HG02885 (cell line): ENCODE measurements at regions not wholly inside any gene's neighbourhood (a gene's known extent, or its start where the extent isn't known, plus 50 kb on each side); places are given as distances from the start of the nearest gene placed in this dataset.
A peak's percentile ranks its signal among the peaks of the same experiment; 100 is the strongest.
"Not testable (repeated sequence)": the region's sequence is repeated elsewhere in the genome, so short reads cannot be mapped to it uniquely, and the experiment has no call there.

ENCODE experiments used
- ATAC-seq: cut with Tn5 transposase; IDR thresholded peaks from one replicate; pipeline ENCODE4 v1.9.1; 2021; ENCODE audit warnings: mild to moderate bottlenecking; ENCODE audit not compliant: unreplicated experiment, poor library complexity

DNA sequence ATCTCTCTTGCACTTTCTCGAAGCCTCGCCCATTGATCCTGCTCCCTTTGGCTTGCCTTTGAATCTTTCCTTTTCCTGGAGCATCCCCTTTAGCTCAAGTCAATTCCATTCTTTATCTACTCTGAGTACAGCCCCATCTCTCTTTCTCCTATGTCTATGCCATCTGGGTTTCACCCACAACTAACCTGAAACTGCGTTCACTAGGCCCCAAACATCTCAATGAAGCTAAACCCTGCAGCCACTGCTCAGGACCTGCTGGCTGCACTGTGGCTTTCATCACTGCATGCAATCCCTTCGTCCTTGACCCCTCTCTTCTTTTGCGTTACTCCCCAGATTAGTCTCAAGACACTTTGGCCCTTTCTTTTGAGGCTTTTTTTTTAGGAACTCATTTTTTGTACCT, 81.6 kb upstream of the CYRIA start:
- no peak for ATAC-seq

DNA sequence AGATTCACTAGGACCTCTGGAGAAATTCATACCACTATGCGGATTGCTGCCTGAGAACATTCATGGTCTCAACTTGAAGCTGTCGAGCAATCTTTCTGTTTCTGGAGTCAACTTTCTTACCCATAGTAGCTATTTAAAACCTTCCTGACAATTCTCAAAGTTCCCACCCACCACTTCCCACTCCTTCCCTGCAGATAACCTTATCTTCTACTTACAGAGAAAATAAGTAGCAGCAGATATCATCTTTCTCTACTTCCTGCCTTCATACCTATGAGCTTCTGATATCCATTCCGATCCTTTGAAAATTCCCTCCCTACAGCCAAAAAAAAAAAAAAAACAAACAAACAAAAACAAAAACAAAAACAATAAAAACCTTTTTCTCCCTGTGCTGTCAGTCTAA, 81.2 kb upstream of the CYRIA start:
- ATAC-seq: no peak

DNA sequence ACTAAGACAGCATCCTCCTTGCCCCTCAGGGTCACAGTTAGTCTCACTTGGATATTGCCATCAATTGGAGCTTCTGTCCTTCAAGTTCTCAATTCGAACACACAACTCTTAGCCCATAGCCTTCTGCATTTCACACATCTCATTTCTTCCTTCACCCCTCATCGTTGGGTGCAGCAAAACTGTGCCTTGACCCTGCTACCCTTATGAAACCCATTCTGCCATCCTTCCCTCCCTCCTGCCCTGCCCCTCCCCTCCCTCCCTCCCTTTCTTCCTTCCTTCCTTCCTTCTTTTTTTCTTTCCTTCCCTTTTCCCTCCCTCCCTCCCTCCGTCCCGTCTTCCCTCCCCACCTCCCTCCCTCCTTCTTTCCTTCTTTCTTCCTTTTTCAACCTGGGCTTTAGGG, 80.7 kb upstream of the CYRIA start:
- ATAC-seq: no peak

DNA sequence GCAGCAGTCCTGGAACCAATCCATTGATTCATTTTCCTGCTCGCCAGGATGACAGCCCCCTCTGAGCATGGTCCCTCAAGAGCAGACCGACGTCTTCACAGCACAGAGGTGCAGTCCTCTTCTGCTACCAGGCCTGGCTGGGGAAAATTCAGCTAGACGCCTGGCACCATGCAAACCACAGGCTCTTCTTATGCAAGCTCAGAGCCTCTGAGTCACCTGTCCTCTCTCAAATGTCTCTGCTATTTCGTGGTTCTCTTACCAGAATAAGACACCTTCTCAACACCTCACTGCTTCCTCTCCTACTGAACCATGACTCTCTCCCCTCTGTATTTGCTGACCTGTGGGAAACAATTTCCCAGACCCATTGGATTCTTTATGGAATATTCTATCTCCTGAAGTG, 79.8 kb upstream of the CYRIA start:
- no peak for ATAC-seq

DNA sequence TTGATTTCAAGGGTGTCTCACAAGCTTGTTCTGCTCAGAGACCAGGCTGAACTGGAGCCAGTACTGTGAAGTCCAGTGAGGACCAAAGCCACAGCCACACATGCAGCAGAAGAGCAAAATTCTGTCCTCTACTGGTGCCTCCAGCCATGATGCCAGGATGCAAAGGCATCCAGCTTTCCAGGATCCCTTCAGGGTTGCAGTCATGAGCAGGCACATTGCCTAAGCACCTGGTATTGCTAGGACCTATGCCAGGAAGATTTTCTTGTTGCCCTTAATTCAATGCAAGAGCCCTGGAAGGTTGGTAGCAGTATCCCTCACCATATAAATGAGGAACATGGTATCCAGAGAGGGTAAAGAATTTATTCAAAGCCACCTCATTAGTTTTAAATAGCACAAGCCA, 78.9 kb upstream of the CYRIA start:
- no peak for ATAC-seq

DNA sequence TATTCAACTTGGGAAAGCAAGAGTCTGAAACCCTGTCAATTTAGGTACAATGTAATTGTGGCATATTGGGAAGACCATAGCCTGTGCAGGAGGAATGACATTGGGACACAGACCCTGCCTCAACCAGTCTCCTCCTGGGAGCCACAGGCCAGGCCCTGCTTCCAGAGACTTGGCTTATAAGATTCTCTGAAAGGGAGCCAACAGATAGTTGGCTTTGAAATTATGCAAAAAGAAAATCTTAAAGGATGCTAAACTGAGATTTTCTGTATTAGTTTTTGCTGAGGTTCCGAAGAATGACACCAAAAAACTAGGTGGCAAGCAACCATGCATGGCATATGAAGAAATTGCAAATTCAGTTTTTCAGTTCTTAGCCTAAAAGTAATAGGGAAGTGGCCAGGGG, 76.4 kb upstream of the CYRIA start:
- ATAC-seq: no peak

DNA sequence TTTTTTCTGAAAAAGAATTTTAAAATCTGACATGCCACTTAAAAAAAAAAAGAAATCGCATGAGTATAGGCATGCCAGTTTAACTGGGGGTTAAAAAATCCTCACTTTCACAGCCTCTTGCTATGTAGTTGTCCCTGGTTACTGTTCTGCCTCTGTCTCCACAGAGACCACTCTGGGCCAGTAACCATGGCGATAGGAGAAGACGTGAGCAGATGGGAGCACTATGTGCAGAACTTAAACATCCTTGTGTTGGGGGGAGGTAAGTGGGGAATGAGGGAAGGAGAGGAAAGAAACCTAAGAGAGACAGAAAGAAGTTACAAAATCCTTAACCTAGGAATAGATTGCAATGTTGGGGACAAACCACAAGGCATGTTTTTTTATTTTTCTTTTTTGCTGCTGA, 75.9 kb upstream of the CYRIA start:
- ATAC-seq: no peak

DNA sequence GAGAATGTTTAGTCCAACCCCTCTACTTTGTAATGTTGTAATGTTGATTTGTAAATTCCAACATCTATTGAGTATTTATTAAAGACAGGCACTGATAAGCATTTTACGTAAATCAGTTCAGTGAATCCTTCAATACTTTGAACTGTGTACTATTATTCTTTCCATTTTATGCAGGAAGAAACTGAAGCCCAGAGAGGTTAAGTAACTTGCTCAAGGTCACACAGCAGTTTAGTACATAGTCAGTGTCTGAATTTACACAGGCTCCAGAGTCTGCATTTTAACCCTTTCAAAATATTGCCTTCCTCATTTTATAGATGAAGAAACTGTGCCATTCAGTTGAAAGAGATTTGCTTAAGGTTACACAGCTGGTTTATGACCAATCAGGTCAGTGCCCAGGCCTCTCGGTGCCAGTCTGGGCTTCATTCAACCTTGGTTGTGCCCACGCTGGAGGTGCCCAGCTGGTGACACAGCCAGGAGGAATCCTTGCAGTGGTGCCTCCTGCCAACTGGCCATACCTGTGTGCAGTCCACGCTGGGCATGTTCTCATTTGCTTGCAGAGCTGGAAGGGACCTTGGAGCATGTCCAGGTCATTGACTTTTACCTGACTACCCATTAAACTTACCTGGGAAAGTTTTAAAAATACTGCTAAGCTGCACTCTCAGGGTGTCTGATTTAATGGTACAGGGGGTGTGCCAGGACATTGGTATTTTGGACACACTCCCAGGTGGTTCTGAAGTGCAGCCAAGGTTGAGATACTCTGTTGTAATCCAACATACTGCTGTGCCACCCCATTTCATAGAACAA, 74.3 kb upstream of the CYRIA start:
- no peak for ATAC-seq

DNA sequence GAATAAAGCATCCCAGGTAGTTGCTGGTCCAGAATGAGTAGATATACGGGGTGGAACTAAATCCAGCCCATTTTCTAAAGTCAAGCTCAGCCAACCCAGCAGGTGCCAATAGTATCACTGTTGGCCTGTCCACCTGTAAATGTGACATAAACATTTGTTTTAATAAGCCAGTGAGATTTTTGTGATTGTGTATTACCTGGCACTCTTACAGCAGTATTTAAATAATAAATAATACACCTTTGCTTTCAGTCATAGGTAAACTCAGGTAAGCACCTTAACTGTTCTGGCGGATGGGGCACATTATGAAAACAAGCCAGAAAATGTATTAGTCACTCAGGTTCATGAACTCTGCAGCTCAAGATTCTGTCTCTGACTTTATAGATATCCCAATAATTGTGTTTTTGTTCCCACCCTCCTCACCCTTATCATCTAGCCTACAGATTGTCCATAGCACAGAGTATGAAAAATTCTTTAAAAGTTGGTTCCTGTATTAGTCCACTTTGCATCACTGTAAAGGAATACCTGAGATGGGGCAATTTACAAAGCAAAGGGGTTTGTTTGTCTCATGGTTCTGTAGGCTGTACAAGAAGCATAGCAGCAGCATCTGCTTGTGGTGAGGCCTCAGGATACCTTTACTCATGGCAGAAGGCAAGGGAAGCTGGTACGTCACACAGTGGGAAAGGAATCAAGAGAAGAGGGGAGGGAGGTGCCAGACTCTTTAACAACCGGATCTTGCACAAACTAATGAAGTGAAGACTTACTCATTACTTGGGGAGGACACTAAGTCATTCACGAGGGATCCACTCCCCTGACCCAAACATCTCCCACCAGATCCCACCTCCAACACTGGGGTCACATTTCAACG, 73.0 kb upstream of the CYRIA start:
- no peak for ATAC-seq

DNA sequence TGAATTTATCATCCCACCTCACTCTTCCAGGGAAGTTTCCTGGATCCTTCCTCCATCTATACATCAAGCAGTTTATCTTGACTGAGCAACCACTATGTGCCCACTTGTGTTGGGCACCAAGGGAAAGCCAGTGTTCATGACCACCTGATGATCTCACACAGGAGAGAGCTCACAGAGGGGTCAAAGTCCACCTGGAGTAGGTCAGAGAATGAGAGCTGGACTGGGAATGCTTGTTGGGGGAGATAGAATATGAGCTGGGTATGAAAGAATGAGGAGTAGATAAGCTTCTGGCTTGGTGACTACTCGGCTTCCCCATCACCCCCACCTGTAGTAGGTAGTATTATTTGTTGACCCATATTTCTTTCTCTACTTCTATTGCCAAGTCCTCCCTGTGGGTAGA, 72.2 kb upstream of the CYRIA start:
- ATAC-seq: no peak

DNA sequence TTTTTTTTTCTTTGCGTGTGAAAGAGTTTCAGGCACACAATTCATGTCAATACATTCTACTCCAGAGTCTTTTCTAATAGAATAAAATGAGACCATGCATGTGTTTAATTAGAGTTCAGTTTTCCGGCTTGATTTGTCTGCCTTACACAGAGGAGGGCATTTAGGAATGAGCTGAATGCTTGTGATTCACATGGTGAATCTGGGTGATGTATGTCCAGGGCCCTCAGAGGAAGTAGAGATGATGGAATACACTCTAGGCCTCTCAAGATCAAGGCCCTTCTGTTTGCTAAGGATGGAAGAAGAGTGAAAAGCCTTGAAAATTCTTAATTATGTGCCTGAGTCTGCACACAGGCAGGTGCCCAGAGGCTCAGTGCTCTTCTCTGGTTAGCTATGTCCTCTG, 71.0 kb upstream of the CYRIA start:
- ATAC-seq: no peak

DNA sequence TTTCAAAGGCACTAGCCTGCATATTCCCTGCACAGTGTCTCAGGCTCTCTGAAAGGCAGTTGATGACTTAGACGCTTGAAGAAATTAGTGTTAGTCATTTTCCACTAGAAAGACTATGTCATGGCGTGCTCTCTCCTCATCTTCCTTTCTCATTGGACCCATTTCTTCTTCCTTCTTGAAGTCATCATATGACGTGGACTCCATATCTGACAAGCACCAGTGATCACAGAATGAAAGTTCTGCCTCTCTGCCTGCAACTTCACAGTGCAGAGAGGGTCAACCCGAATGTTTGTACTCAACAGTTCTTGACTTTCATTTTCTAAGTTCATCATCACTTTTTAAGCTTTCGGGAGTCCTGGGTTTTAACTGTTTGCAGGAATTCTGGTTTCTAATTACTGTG, 63.7 kb upstream of the CYRIA start:
- peak; percentile 75 for ATAC-seq

DNA sequence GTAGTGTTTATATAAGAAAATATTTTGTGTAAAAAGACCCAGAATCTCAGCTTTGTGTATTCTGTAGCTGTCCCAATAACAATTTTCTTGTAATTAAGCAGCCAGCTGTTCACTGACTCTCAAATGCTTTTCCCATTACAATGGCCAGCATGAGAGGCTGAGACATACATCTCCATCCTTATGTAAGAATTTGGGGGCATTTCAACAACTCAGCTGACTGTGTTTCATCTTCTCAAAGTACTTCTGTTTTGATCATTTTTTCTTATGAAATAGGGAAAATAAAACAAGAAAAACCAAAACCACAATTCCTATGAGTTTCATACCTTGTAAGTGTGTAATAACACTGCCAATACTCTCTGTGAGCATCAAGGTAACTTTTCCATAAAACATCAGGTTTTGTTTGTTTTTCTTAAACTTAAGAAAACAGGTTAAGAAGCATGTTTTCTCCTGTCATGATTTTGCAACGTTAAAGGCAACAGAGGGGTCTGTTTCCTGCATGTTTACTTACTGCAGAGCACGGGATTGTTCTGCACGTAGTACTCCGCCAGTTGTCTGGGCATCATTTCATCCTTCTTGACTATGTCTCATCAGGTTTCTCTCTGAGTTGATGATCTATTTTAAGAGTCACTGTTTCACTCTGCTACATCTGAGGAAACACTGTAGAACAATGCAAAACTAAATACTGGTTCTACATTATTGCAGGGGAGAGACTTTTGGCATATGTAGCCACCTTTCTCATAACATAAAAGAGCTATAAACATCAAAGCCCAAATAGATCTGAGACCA, 62.9 kb upstream of the CYRIA start:
- ATAC-seq: peak; percentile 86

DNA sequence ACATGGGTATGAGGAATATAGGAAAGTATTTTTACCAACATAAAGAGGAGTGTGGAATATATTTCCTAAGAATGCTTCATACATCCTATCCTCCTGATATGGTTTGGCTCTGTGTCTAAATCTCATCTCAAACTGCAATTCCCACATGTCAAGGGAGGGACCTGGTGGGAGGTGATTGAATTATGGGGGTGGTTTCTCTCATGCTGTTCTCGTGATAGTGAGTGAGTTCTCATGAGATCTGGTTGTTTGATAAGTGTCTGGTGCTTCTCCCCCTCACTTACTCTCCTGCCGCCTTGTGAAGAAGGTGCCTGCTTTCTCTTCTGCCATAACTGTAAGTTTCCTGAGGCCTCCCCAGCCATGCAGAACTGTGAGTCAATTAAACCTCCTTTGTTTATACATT, 62.2 kb upstream of the CYRIA start:
- not testable (repeated sequence) for ATAC-seq

DNA sequence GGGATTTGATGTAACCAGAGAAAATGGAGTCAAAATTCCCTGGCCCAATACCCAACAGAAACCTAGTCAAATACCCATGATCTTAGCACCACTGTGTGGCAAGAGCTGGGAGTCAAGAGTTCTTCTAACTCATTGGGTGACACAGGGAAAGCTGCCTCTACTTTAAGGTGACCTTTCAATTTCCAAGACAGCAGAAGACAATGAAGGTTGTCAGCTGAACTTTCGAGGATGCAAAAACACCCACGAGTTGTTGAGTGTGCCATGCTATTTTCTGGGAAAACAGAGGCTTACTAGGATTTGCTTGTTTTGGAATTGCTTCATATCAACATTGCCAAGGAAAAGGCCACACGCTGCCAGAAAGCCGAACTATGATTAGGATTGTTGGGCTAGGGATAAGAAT, 61.6 kb upstream of the CYRIA start:
- no peak for ATAC-seq

DNA sequence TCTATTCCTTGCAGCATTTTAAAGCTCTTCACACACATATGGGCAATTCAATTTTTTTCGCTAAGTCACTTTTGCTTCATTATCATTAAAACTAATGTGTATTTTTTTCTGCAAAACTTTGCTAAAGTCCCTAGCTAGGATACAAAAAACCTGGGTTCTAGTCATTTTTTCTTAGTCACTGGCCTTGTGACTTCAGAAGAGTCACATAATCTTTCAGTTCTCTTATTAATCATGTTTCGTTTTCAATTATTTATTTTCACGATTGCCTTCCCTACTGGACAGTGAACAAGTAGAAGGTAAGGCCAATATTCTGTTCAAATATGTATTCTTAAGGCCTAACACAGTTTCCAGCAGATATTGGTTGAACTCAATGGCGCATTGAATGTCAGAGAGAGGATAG, 60.9 kb upstream of the CYRIA start:
- peak; percentile 23 for ATAC-seq

DNA sequence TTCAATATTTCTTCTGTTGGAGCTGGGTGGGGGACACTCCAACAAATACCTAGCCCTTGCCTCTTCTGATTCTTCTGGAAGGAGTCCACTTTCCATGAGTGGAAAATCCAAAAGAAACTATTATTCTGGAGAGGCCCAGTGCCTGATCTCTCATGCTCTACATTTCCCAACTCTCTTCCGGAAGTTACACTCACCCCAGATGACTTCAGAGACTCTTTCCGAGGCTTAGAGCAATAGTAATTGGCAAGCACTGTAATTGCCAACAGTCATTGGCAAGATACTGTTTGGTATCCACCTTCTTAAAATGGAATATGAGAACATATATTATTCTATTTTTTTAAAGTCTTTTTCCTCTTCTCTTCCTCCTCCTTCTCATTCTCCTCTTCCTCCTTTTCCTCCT, 60.5 kb upstream of the CYRIA start:
- no peak for ATAC-seq

DNA sequence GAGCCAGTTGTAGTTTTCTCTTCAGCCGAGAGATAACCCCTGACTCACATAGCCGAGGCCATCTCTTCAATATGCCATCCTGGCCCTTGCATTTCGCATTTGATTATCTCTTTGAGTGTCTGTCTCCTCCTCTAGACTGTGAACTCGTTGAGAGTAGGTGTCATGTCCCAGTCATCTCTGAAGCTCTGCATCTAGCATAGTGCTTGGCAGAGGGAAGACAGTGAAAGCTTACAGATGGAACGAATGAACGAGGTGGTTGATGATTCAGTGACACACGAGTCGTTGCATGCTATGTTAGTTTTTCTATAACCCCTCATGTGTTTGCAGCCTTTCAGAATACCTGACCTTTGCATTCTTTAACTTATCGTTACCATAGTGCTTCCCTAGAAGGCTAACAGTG, 59.9 kb upstream of the CYRIA start:
- ATAC-seq: no peak

DNA sequence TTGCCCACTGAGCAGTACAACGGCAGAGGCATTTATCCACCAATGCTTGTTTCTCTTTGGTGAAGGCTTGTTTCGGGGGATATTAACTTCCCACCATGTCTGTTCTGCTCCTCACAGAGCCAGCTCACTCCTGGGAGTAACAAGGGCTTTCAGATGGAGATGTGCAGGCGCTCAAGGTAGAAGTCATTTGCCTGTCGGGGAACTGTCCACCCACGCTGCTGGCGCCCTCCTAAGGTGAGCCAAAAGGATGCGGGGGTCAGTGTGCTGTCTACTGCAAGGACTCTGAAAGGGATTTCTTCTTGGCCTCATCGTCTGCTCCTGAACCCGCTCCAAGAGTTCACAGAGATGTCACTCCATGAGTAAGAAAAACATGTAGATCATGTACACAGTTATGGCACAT, 57.0 kb upstream of the CYRIA start:
- no peak for ATAC-seq

DNA sequence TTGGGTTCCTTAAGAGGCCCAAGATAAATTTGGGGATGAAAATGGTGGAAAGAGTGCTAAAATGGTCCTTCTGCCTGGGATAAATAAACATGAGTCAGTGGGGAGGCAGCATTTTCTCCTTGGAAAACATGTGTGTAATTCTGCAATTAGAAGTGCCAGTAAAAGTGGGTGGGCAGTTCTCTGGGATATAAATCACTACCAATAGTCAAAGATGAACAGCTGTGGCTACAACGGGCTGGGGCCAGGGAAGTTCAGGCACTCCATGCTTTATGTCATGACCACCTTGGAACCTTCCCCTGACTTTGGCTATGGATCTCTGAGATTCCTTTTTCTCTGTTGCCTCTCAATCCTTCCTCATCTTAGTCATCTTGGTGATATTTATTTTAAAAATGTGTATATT, 56.5 kb upstream of the CYRIA start:
- ATAC-seq: no peak

DNA sequence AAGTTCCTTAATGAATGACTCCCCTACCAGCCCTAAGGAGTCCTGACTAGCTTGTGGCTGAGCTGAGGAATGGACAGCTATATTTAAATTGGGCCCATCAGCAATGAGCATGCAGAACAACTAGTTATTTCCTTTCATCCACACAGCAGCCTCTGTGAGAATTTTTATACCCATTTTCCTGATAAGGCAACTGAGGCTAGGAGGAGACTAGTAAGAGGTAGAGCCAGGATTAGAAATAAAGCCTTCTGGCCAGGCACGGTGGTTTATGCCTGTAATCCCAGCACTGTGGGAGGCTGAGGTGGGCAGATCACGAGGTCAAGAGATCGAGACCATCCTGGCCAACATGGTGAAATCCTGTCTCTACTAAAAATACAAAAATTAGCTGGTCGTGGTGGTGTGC, 55.9 kb upstream of the CYRIA start:
- ATAC-seq: not testable (repeated sequence)
